GM18867 (cell line): ENCODE measurements at regions not wholly inside any gene's neighbourhood (a gene's known extent, or its start where the extent isn't known, plus 50 kb on each side); places are given as distances from the start of the nearest gene placed in this dataset.
"Not testable (repeated sequence)": the region's sequence is repeated elsewhere in the genome, so short reads cannot be mapped to it uniquely, and the experiment has no call there.

Source experiments
- ATAC-seq: cut with Tn5 transposase; IDR thresholded peaks from one replicate; pipeline ENCODE4 v1.9.1; 2021; ENCODE audit warnings: mild to moderate bottlenecking, moderate library complexity; ENCODE audit not compliant: unreplicated experiment

DNA sequence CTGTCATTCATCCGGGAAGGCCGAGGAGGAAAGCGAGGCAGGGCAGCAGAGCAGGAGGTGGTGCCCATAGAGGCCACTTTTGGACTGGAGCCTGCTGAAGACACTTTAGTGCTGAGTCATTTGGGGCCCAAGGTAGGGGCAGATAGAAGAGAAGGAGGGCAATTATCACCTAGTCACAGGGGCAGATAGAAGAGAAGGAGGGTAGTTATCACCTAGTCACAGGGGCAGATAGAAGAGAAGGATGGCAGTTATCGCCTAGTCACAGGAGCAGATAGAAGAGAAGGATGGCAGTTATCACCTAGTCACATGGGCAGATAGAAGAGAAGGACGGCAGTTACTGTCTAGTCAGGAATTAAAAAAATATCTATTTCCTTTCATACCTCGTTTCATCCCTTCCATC is 1372.6 kb downstream of the FOXD4L5 start:
- ATAC-seq = not testable (repeated sequence)

DNA sequence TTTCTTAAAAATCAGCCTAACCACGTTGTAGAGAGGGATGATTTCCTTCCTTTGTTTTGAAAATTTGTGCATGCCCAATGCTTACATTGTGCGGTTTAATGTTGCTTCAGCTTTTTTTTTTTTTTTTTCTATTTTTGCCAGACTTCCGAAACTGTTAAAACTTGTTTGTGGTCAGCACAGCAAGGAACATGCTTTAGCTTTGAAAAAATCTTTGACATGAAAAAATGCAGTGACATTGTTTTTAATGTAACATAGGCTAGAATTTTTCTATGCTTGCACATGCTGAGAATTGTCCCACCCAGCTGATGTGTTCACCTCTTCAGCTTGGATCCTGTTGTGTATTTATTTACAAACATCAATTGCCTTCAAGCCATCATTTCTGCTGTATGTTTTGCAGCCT is 1375.9 kb downstream of the FOXD4L5 start:
- not testable (repeated sequence) for ATAC-seq

DNA sequence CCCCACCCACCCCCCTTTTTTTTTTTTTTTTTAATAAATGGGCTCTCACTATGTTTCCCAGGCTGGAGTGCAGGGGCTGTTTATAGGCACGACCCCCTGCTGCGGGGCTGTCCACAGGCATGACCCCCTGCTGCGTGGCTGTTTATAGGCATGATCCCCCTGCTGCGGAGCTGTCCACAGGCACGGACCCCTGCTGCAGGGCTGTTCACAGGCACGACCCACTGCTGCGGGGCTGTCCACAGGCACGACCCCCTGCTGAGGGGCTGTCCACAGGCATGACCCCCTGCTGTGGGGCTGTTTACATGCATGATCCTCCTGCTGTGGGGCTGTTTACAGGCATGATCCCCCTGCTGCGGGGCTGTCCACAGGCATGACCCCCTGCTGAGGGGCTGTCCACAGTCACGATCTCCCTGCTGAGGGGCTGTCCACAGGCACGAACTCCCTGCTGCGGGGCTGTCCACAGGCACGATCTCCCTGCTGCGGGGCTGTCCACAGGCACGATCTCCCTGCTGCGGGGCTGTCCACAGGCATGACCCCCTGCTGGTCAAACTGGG is 1385.3 kb downstream of the FOXD4L5 start:
- ATAC-seq = not testable (repeated sequence)

DNA sequence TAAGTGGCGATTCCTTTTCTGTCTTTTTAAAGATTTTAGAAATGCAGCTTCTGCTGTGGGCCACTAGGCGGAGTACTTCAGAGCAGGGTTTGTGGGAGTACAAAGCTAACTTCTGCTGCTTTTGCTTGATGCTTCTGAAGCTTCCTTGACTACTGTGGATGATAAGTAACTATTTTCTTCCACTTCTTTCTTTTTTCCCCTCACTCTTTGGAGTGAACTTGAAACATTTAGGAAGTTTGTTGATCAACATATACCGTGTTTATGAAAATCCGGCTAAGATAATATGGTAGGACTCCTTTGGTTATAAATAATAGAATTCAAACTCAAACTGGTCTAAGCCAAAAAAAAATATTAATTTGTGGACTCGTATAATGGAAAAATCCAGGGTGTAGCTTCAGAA is 1403.6 kb downstream of the FOXD4L5 start:
- ATAC-seq = not testable (repeated sequence)

DNA sequence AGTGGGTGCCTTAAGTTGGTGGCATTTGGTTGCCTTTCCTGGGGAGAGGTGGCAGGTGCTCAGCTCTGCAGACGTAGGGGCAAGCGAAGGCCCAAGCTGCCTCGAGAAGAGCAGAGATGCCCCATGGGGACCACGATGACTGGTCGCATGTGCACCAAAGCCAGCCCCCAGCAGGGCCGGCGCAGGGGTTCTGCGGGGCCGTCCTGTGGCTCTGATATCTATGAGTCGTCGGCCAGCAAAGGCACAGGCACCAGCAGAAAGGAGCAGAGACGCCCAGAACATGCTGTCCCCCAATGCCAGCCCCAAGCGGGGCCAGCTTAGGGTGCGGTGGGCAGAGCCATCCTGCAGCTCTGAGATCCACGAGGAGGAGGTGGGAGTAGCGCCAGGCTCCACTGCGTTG is 1408.6 kb downstream of the FOXD4L5 start:
- not testable (repeated sequence) for ATAC-seq

DNA sequence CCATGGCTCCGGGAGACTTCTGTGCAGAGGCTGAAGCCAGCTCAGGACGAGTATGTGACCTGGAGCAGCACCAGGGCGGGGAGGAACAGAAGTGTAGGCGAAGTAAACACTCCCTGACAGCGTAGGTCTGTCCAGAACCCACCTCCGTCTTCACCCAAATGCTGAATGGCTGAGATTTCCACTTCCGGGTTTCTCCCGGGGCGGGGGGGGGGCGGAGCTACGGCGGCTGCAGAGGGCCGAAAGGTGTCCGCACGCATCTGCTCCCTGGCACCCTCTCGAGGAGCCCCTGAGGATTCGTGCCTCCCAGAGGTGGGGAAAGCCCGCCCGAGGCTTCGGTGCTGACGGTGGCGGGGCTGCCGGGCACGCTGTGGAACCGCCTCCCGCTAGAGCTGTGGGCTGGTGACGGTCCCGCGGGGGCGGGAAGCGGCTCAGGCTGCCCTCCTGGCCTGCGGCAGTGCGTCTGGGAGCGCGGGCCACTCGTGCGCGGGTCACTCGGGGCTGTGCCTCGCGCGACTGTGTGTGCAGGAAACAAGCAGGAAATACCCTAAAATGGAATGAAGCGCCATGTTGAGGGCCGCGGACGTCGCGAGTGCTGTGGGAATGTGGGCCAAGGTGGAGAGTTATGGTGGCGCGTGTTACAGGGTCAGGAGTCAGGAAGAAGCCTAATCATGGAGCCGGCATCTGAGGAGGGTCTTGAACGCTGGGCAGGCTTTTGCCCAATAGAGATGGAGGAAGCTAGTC is 1425.4 kb downstream of the FOXD4L5 start:
- no peak for ATAC-seq

DNA sequence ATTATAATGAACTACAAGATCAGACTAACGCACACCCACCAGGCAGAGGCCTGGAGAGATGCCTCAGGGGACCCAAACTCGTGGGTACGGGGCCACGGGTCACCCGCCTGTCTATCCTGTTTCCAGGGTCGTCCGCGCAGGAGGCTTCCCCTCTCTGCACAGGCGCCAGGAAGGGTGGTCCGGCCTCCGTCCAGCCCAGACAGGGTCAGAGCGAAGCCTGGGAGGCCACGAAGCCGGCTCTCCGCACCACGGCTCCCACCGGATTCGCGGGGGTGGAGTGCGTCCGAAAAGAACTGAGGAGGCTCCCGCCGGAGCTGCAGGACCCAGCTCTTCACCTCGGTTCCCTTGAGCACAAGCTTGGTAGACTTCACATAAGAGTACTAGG is 1425.9 kb downstream of the FOXD4L5 start:
- not testable (repeated sequence) for ATAC-seq

DNA sequence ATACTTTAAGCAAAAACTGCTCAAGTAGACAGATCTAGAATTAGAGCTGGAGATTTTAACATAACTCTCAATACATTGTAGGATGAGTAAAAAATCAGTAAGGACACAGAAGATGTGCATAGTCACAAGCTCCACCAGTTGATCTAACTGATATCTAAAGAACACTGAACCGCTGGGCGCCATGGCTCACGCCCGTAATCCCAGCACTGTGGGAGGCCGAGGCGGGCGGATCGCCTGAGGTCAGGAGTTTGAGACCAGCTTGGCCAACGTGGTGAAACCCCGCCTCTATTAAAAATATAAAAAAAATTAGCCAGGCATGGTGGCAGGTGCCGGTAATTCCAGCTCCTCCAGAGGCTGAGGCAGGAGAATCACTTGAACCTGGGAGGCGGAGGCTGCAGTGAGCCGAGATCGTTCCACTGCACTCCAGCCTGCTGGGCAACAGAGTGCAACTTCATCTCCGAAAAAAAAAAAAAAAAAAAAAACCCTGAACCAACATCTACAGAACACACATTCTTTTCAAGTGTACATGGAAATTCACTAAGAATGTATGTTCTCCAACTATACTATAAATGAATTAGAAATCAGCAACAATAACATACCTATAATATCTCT is 1431.8 kb downstream of the FOXD4L5 start:
- not testable (repeated sequence) for ATAC-seq

DNA sequence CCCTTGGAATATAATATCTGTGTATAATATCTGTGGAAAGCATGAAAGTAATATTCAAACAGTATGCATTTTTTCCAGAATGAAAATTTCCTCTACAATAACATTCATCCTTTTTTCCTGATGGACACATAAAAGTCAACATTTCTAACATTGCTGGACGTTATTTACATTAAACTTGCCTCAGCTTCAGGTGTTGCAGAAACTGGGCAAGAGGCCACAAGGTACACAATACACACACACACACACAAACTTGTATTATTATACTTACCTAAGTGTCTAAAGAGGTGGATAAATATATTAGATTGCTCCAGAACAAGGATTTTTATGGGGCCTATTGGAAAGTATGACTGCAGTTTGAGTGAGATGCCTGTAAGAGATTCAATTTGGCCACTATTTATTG is 1460.2 kb downstream of the FOXD4L5 start:
- ATAC-seq = not testable (repeated sequence)

DNA sequence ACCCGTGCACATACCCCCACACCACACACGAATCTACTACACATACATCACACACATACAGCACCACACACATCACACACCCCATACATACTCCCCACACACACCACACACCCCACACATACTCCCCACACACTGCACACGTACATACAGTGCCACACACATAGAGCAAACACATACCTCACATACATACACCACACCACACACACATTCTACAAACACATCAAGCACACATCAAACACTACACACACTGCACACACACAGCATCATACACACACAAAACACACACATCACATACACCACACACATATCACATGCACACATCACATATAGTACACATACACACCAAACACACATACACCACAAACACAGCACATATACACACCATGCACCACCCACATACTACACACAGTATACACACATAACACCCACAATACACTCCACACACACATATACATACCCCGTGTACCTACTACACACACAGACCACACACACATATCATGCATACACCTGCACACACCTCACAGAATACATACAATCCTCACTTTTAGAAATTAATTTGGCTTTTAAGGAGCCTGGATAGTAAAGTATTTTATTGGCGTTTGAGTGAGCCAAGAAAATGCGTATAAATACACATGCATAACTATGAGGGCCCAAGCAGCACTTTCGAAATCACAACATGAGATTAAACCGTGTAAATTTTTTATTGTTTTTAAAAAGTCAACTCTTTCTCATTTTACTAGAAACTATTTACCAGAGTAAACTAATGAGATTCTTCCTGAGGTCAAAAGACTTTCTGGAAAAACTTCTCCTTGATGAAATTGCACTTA is 1461.4 kb downstream of the FOXD4L5 start:
- peak; percentile 41 for ATAC-seq

DNA sequence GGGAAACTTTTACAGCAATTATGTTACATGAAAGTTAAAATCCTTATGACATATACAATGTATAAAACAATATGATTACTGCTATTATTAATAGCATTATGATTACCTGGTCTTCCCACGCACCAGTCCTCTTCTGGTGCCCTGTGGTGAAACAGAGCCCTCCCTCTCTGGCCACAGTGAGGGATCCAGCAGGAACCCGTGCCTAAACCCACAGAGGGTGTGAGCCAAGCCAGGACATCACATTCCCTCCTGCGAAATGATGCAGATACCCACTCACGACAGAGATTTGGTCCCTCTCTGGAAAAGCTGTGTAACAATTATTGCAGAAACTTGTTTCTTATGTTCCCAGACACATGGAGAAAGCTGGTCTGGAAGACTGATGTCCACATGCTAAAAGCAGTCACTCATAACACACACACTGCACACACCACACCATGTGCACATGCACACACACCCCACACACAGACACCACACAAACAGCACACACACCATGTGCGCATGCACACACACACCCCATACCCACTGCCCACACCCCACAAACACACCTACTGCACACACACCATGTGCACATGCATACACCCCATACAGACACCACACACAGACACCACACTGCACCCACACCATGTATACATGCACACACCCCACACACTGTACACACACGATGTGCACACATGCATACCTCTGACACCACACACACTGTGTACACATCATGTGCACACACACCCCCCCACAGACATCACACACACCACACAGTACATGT is 1462.2 kb downstream of the FOXD4L5 start:
- ATAC-seq = not testable (repeated sequence)

DNA sequence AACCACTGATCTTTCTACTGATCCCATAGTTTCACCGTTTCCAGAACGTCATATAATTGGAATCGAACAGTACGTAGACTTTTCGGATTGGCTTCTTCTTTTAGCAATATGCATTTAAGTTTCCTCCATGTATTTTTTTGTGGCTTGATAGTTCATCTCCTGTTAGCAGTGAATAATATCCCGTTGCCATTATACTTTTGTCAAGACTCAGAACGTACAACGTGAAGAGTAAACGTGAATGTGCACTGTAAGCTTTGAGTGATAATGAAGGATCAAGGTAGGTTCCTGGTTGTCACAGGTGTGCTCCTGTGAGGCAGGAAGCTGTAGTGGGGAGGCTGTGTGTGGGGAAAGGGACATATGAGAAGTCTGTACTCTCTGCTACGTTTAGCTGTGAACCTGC is 1463.7 kb downstream of the FOXD4L5 start:
- ATAC-seq = not testable (repeated sequence)

DNA sequence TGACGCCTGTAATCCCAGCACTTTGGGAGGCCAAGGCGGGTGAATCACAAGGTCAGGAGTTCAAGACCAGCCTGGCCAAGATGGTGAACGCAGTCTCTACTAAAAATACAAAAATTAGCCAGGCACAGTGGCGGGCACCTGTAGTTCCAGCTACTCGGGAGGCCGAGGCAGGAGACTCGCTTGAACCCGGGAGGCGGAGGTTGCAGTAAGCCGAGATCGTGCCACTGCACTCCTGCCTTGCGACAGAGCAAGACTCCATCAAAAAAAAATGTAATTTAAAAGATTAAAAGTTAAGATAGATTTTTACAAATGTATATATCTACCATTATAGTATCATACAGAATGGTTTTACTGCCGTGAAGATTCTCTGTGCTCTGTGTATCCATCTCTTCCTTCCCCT is 1464.1 kb downstream of the FOXD4L5 start:
- not testable (repeated sequence) for ATAC-seq

DNA sequence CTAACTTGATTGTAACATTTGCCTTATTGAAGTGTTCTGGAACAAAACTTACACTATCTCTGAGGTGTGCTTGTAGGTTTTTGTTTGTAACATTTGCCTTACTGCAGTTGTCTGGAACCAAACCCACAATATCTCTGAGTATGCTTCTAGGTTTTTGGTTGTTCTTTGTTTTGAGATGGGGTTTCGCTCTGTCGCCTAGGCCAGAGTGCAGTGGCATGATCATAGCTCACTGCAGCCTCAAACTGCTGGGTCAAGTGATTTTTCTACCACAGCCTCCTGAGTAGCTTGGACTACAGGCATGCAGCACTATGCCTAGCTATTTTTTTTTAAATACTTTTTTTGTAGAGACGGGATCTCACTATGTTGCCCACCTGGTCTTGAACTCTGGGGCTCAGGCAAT is 1464.6 kb downstream of the FOXD4L5 start:
- ATAC-seq = not testable (repeated sequence)

DNA sequence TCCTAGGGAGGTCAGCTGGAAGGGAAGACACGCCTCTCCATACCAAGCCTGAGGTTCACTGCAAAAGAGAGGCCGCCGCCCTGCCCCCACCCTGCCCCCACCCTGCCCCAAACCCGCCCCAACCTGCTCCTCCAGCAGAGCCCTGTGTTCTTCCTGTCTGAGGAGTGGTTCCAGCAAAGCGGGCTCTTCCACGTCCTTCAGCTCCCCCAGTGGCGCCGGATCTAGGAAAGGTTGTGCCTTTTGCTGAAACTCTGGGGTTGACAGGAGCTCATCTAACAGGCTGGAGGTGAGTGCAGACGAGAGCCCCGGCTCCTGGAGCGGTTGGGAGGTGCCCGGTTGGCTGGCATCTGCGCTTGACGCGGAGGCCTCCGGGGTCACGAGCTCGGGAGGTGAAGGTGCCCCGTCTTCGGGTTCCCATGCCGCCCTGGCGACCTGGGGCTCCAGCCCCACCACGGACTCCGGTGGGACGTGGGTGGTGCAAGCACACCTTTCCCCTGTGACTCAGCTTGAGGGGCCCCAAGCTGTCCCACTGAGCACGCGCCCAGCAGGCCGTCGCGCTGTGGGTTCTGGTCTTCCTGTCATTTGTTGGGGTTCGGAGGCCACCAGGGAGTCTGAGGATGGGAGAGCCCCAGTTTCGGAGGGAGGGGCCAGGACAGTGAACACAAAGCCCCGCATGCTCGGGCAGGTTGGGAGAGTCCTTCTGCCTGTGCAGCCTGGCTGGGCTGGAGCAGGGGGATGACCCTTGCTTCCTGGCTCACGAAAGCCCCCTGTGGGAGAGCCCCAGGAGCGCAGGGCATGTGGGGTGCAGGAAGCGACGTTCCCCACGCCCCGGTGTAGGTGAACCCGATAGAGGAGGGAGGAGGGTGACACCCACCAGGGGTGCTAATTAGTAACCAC is 1467.1 kb downstream of the FOXD4L5 start:
- ATAC-seq = peak; percentile 63

DNA sequence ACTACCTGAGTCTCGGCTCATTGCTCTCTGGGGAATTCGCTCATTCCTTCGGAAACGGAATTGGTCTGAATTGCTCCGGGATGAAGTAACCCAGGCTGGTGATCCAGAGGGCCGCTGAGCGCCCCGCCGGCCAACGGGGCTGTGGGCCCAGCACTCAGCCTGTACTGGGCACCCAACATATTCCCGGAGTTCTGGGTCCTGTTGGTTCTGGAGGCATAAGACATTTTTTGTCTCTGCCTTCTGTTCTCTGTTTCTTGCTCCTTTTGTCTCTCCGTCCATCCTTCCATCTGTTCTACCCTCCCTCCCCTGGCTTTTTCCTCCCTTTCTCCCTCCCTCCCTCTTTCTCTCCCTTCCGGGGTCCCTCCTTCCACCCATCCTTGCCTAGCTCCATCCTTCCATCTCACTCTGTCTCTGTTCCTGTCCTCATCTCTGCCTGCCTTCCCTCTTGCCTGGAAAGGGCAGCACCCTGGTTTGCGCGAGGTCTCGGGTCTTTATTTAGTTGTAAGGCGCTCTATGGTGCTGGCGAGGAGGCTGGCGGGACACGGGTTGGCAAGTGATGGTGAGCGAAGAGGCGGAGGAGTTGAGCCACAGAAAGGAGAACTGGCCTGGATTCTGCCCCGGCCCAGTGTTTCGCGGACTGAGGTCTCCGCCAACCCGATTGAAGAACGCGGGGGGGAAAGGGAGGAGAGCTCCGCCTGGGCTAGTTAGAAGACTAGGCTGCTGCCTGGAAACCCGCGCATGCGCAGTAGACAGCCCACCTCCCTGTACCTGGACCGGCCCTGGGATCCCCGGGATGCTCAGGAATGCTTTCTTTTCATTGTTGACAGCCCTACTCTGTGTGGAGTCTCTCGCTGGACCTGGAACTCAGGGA is 1468.0 kb downstream of the FOXD4L5 start:
- ATAC-seq = peak; percentile 65

DNA sequence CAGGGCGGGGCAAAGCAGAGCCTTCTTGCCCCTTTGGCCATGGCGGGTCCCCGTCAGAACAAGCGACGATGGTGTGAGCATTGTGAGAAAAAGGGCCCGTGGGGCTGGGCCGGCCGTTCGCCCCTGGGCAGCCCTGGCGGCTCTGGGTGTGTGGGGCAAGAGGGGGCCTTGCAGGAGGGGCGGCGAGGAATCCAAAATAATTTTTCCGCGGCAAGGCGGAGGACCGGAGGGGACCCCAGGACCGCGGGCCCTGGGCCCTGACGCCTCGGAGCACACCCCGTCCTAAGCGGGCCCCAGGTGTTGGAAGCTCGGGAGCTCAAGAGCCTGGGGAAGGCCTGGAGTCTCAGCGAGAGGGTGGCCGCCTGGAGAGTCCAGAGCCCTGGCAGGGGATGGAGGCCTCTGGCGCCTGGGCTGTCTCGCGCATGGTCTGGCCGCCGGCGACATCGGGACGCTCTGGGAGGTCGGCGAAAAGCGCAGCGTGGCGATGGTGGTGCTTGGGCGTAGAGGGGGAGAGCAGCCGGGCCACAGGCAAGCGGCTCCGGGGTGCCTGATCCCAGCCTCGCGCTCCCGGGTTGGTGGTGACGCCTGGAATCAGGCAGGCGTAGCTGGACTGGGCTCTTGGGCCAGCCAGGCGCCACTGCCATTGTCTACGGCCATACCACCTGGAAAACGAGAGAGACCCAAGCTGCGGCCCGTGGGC is 1469.9 kb downstream of the FOXD4L5 start:
- not testable (repeated sequence) for ATAC-seq

DNA sequence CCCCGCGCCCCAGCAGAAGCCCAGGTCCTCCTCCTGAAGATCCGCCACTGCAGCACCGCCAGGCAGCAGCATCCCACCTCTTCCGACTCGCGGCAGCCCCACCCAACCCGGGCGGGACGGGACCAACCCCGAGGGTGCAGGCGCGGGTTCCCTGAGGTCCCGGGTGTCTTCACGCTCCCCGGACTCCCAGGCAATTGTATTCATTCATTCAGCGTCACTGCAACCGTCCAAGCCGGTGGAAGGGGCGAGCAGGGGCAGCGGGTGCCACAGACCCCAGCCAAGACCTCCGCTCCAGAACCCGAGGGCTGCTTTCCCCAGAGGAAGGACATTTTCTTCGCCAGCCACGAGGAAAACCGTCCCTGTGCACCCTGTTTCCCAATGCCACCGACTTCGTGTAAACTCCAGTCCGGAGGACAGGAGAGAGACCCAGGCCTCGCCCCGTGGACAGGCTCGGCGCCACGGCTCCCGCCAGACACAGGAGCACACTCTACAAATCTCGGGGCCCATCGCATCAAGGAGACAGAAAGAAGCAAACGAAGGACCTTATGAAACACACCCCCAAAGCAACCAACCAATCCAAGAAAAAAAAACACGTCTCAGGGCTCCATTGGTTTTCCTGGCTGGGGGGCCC is 1471.5 kb downstream of the FOXD4L5 start:
- ATAC-seq = not testable (repeated sequence)
